UCSD-AML1 (cell line): ENCODE measurements at regions not wholly inside any gene's neighbourhood (a gene's known extent, or its start where the extent isn't known, plus 50 kb on each side); places are given as distances from the start of the nearest gene placed in this dataset.
"Not testable (repeated sequence)": the region's sequence is repeated elsewhere in the genome, so short reads cannot be mapped to it uniquely, and the experiment has no call there.

Experiments used
- DNase-seq: peaks from one replicate; lab custom pipeline; 2025; ENCODE audit not compliant: unreplicated experiment; lab: John Stamatoyannopoulos, UW

- DNase-seq = no peak
Observed at GRCh38 chr20:41733151-41733550, 115.0 kb upstream of the CHD6 start.

DNA sequence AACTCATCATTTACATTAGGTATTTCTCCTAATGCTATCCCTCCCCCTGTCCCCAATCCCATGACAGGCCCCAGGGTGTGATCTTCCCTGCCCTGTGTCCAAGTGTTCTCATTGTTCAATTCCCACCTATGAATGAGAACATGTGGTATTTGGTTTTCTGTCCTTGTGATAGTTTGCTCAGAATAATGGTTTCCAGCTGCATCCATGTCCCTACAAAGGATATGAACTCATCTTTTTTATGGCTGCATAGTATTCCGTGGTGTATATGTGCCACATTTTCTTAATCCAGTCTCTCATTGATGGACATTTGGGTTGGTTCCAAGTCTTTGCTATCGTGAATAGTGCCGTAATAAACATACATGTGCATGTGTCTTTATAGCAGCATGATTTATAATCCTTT lies 113.0 kb upstream of the CHD6 start:
- not testable (repeated sequence) for DNase-seq

DNA sequence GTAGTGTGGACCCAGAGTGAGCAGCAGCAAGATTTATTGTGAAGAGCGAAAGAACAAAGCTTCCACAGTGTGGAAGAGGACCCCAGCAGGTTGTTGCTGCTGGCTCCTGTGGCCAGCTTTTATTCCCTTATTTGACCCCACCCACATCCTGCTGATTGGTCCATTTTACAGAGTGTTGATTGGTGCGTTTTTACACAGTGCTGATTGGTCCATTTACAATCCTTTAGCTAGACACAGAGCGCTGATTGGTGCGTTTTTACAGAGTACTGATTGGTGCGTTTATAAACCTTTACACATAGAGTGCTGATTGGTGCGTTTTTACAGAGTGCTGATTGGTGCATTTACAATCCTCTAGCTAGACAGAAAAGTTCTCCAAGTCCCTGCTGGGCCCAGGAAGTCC lies 109.5 kb upstream of the CHD6 start:
- not testable (repeated sequence) for DNase-seq

DNA sequence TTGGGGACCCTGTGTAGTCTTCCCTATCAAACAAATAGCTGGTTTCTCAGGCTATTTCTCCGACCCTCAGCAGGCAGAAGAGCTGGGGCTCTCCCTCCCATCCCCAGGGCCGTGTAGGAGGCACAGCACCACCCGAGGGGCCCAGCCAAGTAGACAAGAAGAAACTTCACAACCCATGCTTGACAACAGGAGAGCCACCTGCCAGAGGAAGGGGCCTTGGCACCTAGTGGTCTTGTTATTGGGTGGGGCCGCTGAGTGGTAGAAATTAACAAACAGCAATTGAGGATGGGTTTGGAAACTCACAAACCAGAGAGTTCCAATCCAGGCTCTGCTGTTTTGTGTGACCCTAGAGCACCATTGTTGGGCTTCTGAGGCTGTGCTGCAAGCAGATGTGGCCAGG lies 108.5 kb upstream of the CHD6 start:
- DNase-seq = no peak

DNA sequence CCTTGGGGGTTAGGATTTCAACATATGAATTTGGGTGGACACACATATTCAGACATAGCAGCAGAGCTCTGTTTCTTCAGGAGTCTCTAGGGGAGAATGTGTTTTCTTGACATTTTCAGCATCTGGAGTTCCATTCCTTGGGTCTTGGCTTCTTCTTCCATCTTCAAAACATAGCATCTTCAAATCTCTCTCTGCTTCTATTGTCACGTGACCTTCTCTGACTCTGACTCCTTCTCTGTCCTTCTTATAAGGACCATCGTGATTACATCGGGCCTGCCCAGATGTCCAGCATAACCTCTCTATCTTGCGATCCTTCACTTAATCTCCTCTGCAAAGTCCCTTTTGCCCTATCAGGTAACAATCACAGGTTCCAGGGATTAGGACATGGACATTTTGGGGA lies 101.0 kb upstream of the CHD6 start:
- DNase-seq = no peak

DNA sequence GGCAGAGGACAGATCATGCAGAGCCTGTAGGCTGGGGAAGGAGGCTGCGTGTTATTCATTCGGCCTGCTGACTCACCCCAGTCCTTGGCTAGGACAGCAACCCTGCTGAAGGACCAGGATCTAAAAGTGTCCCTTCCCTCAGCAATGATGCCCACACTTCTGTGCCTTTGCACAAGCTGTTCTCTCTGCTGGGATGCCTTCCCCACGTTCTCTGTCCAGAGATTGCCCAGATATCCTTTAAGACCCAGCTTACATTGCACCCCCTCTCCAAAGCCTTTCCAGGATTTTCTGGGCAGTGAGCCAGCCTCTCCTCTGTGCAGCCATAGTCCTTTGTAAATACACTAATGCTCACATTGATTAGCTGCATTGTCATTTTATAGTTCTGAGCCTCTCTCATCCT lies 99.3 kb upstream of the CHD6 start:
- DNase-seq = no peak

DNA sequence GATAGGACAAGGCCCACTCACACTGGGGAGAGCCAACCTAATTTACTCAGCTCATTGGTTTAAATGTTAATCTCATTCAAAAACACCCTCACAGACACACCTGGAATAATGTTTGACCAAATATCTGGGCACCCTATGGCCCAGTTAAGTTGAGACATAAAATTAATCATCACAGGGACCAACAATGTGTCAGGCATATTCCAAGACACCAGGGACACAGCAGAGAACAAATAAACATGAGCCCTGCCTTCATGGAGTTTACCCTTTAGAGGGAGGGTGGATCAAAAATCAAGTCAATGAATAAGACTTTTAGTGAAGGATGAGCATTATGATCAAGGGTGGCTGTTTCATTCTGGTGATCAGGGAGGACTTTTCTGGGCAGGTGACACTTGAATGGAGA lies 98.7 kb upstream of the CHD6 start:
- no peak for DNase-seq

DNA sequence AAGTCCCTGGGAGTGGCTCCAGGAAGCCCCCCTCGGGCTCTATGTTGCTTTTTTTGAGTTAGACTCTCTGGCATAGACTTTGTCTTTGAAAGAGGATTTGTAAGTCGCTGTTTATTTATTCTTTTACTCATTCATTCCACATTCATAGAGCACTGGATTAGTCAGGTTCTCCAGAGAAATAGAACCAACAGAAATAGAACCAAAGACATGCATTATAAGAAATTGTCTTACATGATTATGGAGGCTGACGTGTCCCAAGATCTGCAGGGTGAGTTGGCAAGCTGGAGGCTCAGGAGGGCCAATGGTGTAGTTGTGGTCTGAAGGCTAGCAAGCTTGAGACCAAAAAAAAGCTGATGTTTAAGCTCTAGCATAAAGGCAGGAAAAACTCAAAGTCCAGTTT lies 98.3 kb upstream of the CHD6 start:
- DNase-seq = no peak

DNA sequence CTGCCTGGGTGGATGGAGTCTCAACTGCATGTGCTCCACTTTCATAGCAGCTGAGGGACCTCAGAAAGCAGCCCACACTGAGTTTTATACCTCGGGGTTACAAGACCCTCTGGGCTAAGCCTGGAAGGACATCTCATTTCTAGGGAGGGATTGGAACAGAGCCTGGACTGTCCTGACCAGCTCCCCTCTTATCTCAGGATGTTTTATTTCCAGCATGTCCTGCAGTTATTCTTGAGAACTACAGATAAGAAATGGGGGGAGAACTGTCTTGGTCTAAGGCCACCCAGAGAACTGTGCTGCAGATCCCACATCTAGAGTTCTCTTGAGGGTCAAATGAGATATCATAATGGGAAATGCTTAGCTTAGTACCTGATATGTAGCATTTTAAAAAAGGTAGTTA lies 97.3 kb upstream of the CHD6 start:
- DNase-seq = no peak

DNA sequence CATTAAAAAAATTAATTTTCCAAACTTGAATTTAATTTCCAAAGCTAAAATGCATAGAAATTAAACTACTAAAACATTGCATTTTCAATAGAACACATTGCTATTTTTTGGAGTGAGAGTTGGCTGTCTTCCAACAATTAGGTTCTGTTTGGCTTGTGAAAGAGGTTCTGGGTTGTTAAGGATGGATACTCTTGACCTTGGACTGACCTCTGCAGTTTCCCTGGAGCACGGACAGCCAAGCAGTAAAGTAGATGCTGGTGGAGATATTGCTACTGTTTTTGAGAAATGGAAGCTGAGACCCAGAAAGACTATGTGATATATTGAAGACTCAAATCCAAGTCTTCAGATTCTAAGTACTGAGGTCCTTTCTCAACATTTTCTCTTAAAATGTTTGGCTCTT lies 95.9 kb upstream of the CHD6 start:
- DNase-seq = no peak

DNA sequence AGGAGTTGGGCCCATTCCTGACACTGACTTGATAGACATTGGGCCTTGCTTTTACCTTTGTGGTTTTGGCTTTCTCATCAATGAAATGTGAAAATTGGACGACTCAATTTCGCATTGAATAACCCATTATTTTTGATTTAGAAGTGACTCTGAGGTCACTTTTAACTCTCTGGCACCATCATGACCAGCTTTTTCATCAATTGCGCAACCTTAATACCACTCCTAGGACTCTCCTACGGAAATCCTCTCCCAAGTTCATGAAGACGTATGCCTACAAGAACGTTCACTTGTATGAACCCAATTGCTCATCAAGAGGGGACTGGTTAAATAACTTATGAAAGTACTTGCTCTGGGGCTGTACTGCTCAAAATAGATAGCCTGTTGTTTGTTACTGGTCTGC lies 86.7 kb upstream of the CHD6 start:
- no peak for DNase-seq

GRCh38 chr20:41702647-41703046 lies 84.5 kb upstream of the CHD6 start:
- no peak for DNase-seq

DNA sequence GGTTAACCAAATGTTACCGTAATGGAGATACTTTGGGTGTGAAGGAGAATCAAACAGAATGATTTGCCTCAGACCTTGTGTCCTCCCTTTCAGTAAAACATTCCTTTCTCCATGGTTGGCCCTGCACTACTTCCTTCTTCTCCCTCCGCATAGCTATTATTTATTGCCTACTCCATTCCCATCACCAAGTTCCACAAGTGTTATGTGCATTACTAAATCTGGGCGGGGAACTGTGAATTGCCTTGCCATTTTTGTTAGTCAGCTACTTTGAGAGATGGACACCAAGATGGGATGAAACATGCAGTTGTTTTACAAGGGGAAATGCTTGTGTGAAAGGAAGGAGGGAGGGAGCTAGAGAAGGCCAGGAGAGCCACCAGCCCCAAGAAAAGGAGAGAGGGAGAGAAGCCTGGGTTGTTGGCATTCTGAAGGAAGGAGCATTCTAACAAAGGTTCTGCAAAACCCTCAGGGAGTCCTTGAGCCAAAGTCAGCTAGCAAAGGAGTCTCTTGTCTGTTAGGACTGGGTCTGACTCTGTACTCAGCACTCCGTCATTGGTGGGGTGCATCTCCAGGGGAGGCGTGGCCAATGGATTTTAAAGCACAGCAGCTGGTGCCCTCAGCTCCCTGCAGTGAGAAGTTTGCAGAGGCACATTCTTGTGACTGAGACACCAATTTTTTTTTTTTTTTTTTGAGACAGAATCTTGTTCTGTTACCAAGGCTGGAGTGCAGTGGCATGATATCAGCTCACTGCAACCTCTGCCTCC lies 83.6 kb upstream of the CHD6 start:
- DNase-seq = no peak

DNA sequence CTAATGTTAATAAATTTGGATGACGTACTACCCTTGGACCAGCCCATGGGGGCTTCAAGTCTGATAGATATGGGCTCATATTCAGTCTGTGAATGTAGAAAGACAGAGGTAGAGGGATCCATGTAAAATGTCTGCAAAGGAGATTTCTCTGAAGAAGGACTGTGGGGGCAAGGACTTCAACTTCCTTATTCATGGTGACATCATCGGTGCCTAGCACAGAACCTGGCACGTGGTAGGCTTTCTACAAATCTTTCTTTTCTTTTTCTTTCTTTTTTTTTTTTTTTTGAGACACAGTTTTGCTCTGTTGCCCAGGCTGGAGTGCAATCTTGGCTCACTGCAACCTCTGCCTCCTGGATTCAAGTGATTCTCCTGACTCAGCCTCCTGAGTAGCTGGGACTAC lies 81.5 kb upstream of the CHD6 start:
- DNase-seq = not testable (repeated sequence)

- no peak for DNase-seq
Observed at GRCh38 chr20:41697861-41698559, 79.8 kb upstream of the CHD6 start.

- DNase-seq = no peak
Observed at GRCh38 chr20:41696428-41696827, 78.3 kb upstream of the CHD6 start.

- DNase-seq = no peak
Observed at GRCh38 chr20:41694796-41695195, 76.6 kb upstream of the CHD6 start.

DNA sequence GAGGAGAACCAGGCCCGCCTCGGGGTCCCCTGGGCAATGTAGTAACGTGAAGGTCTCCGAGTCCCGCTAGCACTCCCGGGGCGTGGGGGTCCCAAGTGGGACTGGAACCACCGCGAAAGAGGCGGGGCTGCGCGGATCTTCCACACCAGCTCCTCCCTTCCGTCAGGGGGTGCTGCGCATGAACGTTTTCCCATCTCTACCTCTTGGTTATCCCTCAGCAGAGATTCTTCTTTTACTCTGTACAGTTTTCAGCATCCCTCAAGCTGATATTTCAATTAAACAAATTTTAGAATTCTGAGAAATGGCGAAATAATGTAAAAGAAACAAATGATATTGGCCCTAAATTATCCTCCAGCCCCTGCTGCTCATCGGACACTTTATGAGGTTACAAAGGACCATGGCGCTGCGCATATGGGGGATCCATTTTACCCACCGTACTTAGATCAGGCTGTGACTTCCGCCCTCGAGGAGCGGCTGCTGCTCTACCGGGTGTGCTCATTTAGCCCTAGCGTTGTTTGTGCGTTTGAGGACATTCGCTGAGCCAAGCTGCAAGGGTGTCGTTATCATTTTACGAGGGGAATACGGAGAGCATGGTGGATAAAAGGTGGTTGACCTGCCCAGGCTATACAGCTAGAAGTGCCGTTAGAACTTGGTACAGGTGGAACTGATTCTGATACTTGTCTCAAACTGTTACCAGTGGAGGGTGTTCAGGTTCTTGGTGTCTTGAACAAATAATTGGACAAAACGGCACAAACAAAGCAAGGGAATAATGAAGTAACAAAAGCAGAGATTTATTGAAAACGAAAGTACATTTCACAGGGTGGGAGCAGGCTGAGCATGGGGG lies 75.2 kb upstream of the CHD6 start:
- DNase-seq = peak; percentile 81

- peak; percentile 86 for DNase-seq
Observed at GRCh38 chr20:41692479-41693135, 74.4 kb upstream of the CHD6 start.

DNA sequence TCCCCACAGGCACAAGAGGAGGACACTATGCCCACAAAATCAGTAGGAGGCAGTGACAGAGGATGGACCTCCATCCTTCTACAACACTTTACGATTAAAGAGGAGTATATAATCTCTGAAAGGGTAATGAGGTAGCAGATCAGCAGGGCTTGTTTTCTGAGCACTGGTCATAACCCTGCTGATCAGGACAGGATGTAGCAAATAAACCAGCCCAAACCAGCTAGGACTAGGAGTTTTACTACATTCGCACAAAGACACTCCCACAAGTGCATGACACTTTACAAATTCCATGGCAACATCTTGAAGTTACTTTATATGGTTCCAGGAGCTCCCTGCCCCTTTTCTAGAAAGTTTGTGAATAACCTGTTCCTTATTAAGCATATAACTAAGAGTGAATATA lies 73.3 kb upstream of the CHD6 start:
- DNase-seq = no peak

DNA sequence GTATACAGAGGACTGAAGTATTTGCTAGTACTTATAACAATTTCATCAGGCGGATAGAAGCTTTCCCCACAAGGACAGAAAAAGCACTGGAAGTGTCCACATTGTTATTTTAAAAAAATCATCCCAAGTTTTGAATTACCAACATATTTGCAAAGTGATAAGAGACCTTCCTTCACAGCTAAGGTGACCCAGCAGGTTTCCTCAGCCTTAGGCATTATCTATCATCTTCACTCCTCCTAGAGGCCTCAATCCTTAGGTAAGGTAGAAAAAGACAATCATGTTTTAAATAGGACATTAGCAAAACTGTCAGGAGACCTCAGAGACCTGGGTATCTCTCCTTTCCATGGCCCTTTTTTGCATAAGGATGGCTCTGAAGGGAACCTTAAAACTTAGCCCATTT lies 72.5 kb upstream of the CHD6 start:
- DNase-seq = no peak
